OCI-LY3 (cell line): ENCODE measurements at regions not wholly inside any gene's neighbourhood (a gene's known extent, or its start where the extent isn't known, plus 50 kb on each side); places are given as distances from the start of the nearest gene placed in this dataset.

Experiments
- EZH2phosphoT487 ChIP-seq: fragments of 200-600 bp; shearing (Covaris generic); IDR thresholded peaks from 2 replicates; pipeline ENCODE4 v1.6.1; 2018; ENCODE audit warnings: antibody characterized with exemption, mixed run types, low read depth
- TF ChIP-seq, protein P1 (sequence below): fragments of 200-600, 300-600 bp; sonication (generic); IDR thresholded peaks from 2 replicates; pipeline ENCODE4 v1.5.1; 2014; ENCODE audit warnings: antibody characterized with exemption, low read length, low read depth

DNA sequence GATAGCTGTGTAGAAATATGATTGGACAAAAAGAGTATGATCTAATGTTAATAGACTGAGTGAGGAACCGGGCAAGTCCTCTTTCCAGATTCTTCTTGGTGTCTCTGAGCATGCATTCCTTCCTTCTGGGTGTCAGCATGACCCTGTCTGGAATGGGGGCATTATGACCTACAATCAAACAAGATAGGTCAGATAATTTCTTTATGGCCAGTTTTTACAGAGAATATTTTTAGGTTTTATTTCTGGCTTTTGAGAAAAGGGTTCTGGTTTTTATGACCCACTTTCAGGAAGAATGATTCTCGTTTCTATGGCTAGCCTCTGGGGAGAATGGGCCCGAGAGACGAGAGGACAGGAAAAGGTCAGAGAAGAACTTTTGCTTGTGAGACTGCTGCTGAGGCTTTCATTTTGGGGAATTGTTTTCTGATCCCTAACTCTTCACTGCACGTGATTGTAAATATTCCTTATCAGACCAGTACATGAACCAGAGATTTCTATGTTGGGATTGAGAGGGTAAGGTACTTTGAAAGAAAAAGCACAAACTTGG is 383.8 kb downstream of the AASDHPPT start:
- TF ChIP-seq, protein P1, sequence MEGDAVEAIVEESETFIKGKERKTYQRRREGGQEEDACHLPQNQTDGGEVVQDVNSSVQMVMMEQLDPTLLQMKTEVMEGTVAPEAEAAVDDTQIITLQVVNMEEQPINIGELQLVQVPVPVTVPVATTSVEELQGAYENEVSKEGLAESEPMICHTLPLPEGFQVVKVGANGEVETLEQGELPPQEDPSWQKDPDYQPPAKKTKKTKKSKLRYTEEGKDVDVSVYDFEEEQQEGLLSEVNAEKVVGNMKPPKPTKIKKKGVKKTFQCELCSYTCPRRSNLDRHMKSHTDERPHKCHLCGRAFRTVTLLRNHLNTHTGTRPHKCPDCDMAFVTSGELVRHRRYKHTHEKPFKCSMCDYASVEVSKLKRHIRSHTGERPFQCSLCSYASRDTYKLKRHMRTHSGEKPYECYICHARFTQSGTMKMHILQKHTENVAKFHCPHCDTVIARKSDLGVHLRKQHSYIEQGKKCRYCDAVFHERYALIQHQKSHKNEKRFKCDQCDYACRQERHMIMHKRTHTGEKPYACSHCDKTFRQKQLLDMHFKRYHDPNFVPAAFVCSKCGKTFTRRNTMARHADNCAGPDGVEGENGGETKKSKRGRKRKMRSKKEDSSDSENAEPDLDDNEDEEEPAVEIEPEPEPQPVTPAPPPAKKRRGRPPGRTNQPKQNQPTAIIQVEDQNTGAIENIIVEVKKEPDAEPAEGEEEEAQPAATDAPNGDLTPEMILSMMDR: no peak
- TF ChIP-seq EZH2phosphoT487: no peak
